GM19452 (cell line): ENCODE measurements at regions not wholly inside any gene's neighbourhood (a gene's known extent, or its start where the extent isn't known, plus 50 kb on each side); places are given as distances from the start of the nearest gene placed in this dataset.

Source experiments
- ATAC-seq: cut with Tn5 transposase; IDR thresholded peaks from one replicate; pipeline ENCODE4 v1.9.1; 2021; ENCODE audit not compliant: unreplicated experiment

GRCh38 chr1:218633238-218633988 lies 288.3 kb downstream of the TGFB2 start:
- no peak for ATAC-seq

GRCh38 chr1:218634212-218634611 lies 289.1 kb downstream of the TGFB2 start:
- no peak for ATAC-seq

GRCh38 chr1:218636548-218636947 lies 291.4 kb downstream of the TGFB2 start:
- ATAC-seq, result no peak

GRCh38 chr1:218640173-218640572 lies 295.0 kb downstream of the TGFB2 start:
- no peak for ATAC-seq

- no peak for ATAC-seq
These were observed 297.2 kb downstream of the TGFB2 start for GRCh38 chr1:218642033-218642948.

GRCh38 chr1:218643281-218643680 lies 298.1 kb downstream of the TGFB2 start:
- ATAC-seq, result no peak

- ATAC-seq, result no peak
These were observed 298.8 kb downstream of the TGFB2 start for GRCh38 chr1:218643926-218644325.

GRCh38 chr1:218646288-218646687 lies 301.2 kb downstream of the TGFB2 start:
- no peak for ATAC-seq

- no peak for ATAC-seq
These were observed 311.3 kb downstream of the TGFB2 start for GRCh38 chr1:218656301-218657037.

- ATAC-seq, result no peak
These were observed 313.1 kb downstream of the TGFB2 start for GRCh38 chr1:218658269-218658668.

GRCh38 chr1:218658899-218659298 lies 313.8 kb downstream of the TGFB2 start:
- no peak for ATAC-seq

- ATAC-seq, result no peak
These were observed 315.0 kb downstream of the TGFB2 start for GRCh38 chr1:218659911-218660677.

- ATAC-seq, result no peak
These were observed 315.5 kb downstream of the TGFB2 start for GRCh38 chr1:218660678-218661053.

- ATAC-seq, result no peak
These were observed 316.3 kb downstream of the TGFB2 start for GRCh38 chr1:218661411-218661810.

GRCh38 chr1:218664385-218665170 lies 319.4 kb downstream of the TGFB2 start:
- no peak for ATAC-seq

GRCh38 chr1:218665221-218665620 lies 320.1 kb downstream of the TGFB2 start:
- no peak for ATAC-seq

- no peak for ATAC-seq
These were observed 321.1 kb downstream of the TGFB2 start for GRCh38 chr1:218666263-218666662.

GRCh38 chr1:218667781-218668516 lies 322.8 kb downstream of the TGFB2 start:
- ATAC-seq, result no peak

GRCh38 chr1:218669431-218669830 lies 324.3 kb downstream of the TGFB2 start:
- no peak for ATAC-seq
